GM23338 (cell line): ENCODE measurements at regions not wholly inside any gene's neighbourhood (a gene's known extent, or its start where the extent isn't known, plus 50 kb on each side); places are given as distances from the start of the nearest gene placed in this dataset.

Experiments used
- CREB1 ChIP-seq: fragments of 250-450 bp; sonication (Bioruptor Pico); IDR thresholded peaks from 2 replicates; pipeline ENCODE4 v1.5.0; 2020; ENCODE audit warnings: low read depth, mild to moderate bottlenecking, moderate library complexity
- CTCF ChIP-seq, 2 experiments: fragments of 200-600 bp in 1 of 2; sonication (generic) in 1 of 2; conservative IDR thresholded peaks; 2 replicates each; pipeline versions ENCODE4 v1.5.1 to v1.6.1; 2016 to 2017; ENCODE audit warnings: antibody characterized with exemption in 2 of 2, low read depth in 2 of 2, mild to moderate bottlenecking in 2 of 2, moderate library complexity in 1 of 2
- ETS1 ChIP-seq: IDR thresholded peaks from 2 replicates; pipeline ENCODE4 v1.6.1; 2016; ENCODE audit warnings: antibody characterized with exemption
- EZH2 ChIP-seq: fragments of 200-600 bp; sonication (generic); IDR thresholded peaks from one replicate; pipeline ENCODE4 v1.8.0; 2017; ENCODE audit warnings: antibody characterized with exemption, mild to moderate bottlenecking, low read depth; ENCODE audit not compliant: unreplicated experiment
- EZH2phosphoT487 ChIP-seq: fragments of 200-600 bp; sonication (generic); IDR thresholded peaks from one replicate; pipeline ENCODE4 v1.8.1; 2018; ENCODE audit warnings: antibody characterized with exemption; ENCODE audit not compliant: unreplicated experiment
- JUNB ChIP-seq: IDR thresholded peaks from one replicate; pipeline ENCODE4 v1.6.1; 2016; ENCODE audit warnings: antibody characterized with exemption; ENCODE audit not compliant: unreplicated experiment
- POLR2AphosphoS5 ChIP-seq: IDR thresholded peaks from 2 replicates; pipeline ENCODE4 v1.6.1; 2016; ENCODE audit warnings: antibody characterized with exemption, low read depth
- REST ChIP-seq: IDR thresholded peaks from one replicate; pipeline ENCODE4 v1.6.1; 2018; ENCODE audit warnings: antibody characterized with exemption; ENCODE audit not compliant: unreplicated experiment
- STAT1 ChIP-seq: IDR thresholded peaks from one replicate; pipeline ENCODE4 v1.6.1; 2016; ENCODE audit warnings: antibody characterized with exemption; ENCODE audit not compliant: unreplicated experiment
- ZNF114 ChIP-seq: fragments of 250-450 bp; sonication (Bioruptor Pico); IDR thresholded peaks from 2 replicates; pipeline ENCODE4 v1.5.0; 2020; ENCODE audit warnings: mild to moderate bottlenecking, moderate library complexity
- ZNF331 ChIP-seq: fragments of 250-450 bp; sonication (Bioruptor Pico); IDR thresholded peaks from 2 replicates; pipeline ENCODE4 v1.5.0; 2020; ENCODE audit warnings: low read depth, mild to moderate bottlenecking, moderate library complexity

- TF ChIP-seq REST (no peak), CTCF (conservative IDR thresholded peaks at IDR 0.05; ENCODE audit: low read depth in 2 of 2) (no peak), EZH2phosphoT487 (no peak), EZH2 (no peak), JUNB (no peak), CREB1 (CRISPR knock-in tag) (no peak), POLR2AphosphoS5 (no peak), ETS1 (no peak), ZNF114 (CRISPR knock-in tag) (no peak), ZNF331 (CRISPR knock-in tag) (no peak), STAT1 (no peak)
Measured at GRCh38 chr1:29743264-29743663, 506.9 kb downstream of the PTPRU start.
